Pancreas (tissue), 10 donors: ENCODE measurements at regions not wholly inside any gene's neighbourhood (a gene's known extent, or its start where the extent isn't known, plus 50 kb on each side); places are given as distances from the start of the nearest gene placed in this dataset.

Source experiments
- ATAC-seq, 4 donors: fragments of 200-7000 bp; cut with Tn5 transposase; one replicate each; pipeline versions ENCODE4 v1.8.0 to v1.9.1; 2020; ENCODE audit warnings: mild to moderate bottlenecking in 4 of 4, moderate library complexity in 4 of 4
- DNase-seq, 6 donors: peaks; one replicate each; pipeline ENCODE4 v3.0.0-alpha.2; 2020
- FAIRE-seq: peaks from 2 replicates; lab custom pipeline; 2012; peaks lifted over from hg19 to GRCh38; lab: Jason Lieb, UNC
- H3K27ac ChIP-seq, 4 donors: fragments of 200-600 bp; sonication (generic); 1 replicate in 3 of 4; 2 replicates in 1 of 4; pipeline versions ENCODE4 v1.5.0 to v1.8.0; 2020
- H3K27me3 ChIP-seq, 4 donors: fragments of 200-600 bp; one replicate each; pipeline ENCODE4 v1.8.0; 2021
- H3K36me3 ChIP-seq, 3 donors: fragments of 200-600 bp; sonication (generic) in 1 of 3; one replicate each; pipeline versions ENCODE4 v1.5.0 to v1.8.0; 2020 to 2021
- H3K4me1 ChIP-seq, 3 donors: fragments of 200-600 bp; one replicate each; pipeline ENCODE4 v1.8.0; 2021
- H3K4me3 ChIP-seq, 4 donors: fragments of 200-600 bp; sonication (generic) in 2 of 4; one replicate each; pipeline versions ENCODE4 v1.5.0 to v1.8.0; 2020 to 2021
- H3K9me3 ChIP-seq, 4 donors: fragments of 200-600 bp; one replicate each; pipeline ENCODE4 v1.8.0; 2021
- WGBS, 2 donors: extraction: QIAGEN DNeasy Blood & Tissue Kit; methylation state at CpG; one replicate each; pipeline ENCODE4 v1.1.7; 2013; 5-methylcytosine and 5-hydroxymethylcytosine counted together
- intact Hi-C, 3 donors: fragments of 100-400 bp; cut with DNase I; formaldehyde crosslinking; loops; one replicate each; pipeline versions ENCODE4 v1.11.1 to v1.14.2; 2022
- TF ChIP-seq, protein P1 (sequence below), 4 donors: fragments of 200-600 bp; sonication (generic) in 3 of 4; IDR thresholded peaks; one replicate each; pipeline versions ENCODE4 v1.5.0 to v1.8.0; 2021; ENCODE audit warnings: antibody characterized with exemption in 4 of 4
- donor health status: healthy with polysubstance abuse.
- donor health status: DM: no; HTN: no; CAD: no; lungs with moderate emphysema.
- donor health status: DM: no; HTN: no; CAD: no.
- donor health status: control.
- donor health status: control.
- donor health status: Bipolar disorder and iron deficiency.
- donor health status: DM: yes; HTN: yes; CAD: no.
- donor health status: DM: no; HTN: no; CAD: no.
- donor health status: DM: no; HTN: no; CAD: no.
- donor health status: DM: yes; HTN: yes; CAD: no.

DNA sequence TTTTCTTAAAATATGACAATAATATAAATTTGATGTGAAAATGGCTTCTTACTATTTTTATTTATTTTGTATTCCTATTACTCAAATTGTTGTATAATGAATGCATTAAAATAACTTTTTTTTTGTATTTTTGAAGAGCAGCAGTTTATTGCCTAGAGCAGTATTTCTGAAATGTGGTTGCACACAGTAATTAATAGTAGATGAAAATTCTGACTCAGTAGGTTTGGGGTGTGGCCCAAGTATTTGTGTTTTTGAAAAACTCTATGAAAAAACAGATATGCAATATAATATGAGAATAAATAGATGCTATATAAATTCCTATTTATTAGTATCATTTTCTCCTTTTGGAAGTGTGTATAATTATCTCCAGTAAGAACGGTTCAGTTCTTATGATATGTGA is 2225.3 kb upstream of the C9orf72 start:
- H3K27ac ChIP-seq = no peak overlapping the region
- no peaks in the 10 kb centered on the region for H3K27me3 ChIP-seq
- intact Hi-C loops = no loop called here
- ATAC-seq = no peak
- TF ChIP-seq, protein P1, sequence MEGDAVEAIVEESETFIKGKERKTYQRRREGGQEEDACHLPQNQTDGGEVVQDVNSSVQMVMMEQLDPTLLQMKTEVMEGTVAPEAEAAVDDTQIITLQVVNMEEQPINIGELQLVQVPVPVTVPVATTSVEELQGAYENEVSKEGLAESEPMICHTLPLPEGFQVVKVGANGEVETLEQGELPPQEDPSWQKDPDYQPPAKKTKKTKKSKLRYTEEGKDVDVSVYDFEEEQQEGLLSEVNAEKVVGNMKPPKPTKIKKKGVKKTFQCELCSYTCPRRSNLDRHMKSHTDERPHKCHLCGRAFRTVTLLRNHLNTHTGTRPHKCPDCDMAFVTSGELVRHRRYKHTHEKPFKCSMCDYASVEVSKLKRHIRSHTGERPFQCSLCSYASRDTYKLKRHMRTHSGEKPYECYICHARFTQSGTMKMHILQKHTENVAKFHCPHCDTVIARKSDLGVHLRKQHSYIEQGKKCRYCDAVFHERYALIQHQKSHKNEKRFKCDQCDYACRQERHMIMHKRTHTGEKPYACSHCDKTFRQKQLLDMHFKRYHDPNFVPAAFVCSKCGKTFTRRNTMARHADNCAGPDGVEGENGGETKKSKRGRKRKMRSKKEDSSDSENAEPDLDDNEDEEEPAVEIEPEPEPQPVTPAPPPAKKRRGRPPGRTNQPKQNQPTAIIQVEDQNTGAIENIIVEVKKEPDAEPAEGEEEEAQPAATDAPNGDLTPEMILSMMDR (IDR thresholded peaks at IDR 0.05) = no peak
- no peaks in the 10 kb centered on the region for H3K9me3 ChIP-seq
- DNase-seq = no peak
- no peak for FAIRE-seq
- WGBS, 2 donors = 75 to 86% methylated on average over 1 of the region's 1 CpG
- no peak overlapping the region for H3K4me3 ChIP-seq
- no peaks in the 10 kb centered on the region for H3K4me1 ChIP-seq
- no peaks in the 10 kb centered on the region for H3K36me3 ChIP-seq

DNA sequence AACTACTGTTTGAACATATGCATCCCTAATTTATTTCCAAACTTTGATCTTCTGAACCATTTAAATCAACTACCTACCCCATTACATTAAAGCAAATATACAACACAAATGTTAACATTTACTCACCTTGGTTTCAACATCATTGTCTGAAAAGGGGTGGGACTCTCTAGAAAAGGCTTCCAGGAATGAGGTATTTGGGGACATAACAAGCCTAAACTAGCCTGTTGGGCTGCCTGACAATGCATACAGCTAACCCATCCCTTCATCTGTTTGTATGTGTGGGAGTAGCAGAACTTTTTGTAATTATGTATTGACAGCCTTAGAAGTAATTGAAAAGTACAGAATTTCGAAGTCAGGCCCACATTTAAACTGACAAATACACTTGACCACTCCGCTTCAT is 2225.9 kb upstream of the C9orf72 start:
- no peaks in the 10 kb centered on the region for H3K9me3 ChIP-seq
- intact Hi-C loops = no loop called here
- H3K27ac ChIP-seq = no peak overlapping the region
- no peak overlapping the region for H3K4me3 ChIP-seq
- no peaks in the 10 kb centered on the region for H3K36me3 ChIP-seq
- ATAC-seq = no peak
- no peak for DNase-seq
- TF ChIP-seq, protein P1 (IDR thresholded peaks at IDR 0.05) = no peak
- WGBS, 2 donors = 59 to 67% methylated on average over 2 of the region's 2 CpGs
- FAIRE-seq = no peak
- H3K4me1 ChIP-seq = no peaks in the 10 kb centered on the region
- no peaks in the 10 kb centered on the region for H3K27me3 ChIP-seq

DNA sequence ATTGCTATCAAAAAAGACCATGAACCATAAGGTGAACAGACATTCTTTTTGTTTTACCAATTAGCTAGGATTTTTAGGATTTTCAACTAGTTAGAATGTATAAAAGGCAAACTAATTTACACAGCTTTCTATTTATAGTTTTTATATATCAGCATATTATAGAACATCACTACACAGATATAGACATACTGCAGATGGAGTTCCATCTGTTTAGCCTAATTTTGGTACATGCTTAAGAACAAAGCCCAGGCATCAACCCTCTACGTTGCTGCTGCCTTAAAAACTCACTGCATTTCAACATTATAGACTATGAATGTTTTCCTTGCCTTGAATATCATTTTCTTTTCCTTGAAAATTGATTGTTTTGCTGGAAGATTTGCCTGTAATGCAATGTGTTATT is 2227.5 kb upstream of the C9orf72 start:
- FAIRE-seq (no peak), DNase-seq (no peak), ATAC-seq (no peak)
- intact Hi-C loops = no loop called here
- 29 to 38% methylated on average over 1 of the region's 1 CpG for WGBS, 2 donors
- no peak overlapping the region for H3K27ac ChIP-seq
- H3K36me3 ChIP-seq = no peaks in the 10 kb centered on the region
- TF ChIP-seq, protein P1 (IDR thresholded peaks at IDR 0.05) = no peak
- no peak overlapping the region for H3K4me3 ChIP-seq
- no peaks in the 10 kb centered on the region for H3K27me3 ChIP-seq
- H3K4me1 ChIP-seq = no peaks in the 10 kb centered on the region
- H3K9me3 ChIP-seq = no peaks in the 10 kb centered on the region

DNA sequence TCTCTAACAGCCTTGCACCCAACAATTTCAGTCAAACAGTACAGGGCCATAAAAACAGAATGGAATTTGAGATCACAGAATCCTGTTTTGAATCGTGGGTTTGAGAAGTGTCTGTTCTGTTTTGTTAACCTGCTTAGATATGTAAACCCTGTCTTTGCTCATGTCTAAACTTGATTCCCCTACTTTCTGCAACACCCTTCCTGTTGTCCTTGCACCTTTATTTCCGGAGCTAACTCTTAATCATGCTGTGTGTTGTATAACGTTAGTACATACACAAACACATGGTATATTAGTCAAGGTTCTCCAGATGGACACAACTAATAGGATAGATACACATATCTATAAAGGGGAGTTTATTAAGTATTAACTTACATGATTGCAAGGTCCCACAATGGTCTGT is 2229.2 kb upstream of the C9orf72 start:
- FAIRE-seq = no peak
- TF ChIP-seq, protein P1 (IDR thresholded peaks at IDR 0.05) = no peak
- Histone ChIP-seq H3K4me3 (no peak overlapping the region), H3K27ac (no peak overlapping the region), H3K27me3 (no peaks in the 10 kb centered on the region), H3K4me1 (no peaks in the 10 kb centered on the region), H3K9me3 (no peaks in the 10 kb centered on the region), H3K36me3 (no peaks in the 10 kb centered on the region)
- no peak for ATAC-seq
- DNase-seq = no peak
- WGBS, 2 donors = 37 to 55% methylated on average over 3 of the region's 3 CpGs
- intact Hi-C loops = no loop called here

DNA sequence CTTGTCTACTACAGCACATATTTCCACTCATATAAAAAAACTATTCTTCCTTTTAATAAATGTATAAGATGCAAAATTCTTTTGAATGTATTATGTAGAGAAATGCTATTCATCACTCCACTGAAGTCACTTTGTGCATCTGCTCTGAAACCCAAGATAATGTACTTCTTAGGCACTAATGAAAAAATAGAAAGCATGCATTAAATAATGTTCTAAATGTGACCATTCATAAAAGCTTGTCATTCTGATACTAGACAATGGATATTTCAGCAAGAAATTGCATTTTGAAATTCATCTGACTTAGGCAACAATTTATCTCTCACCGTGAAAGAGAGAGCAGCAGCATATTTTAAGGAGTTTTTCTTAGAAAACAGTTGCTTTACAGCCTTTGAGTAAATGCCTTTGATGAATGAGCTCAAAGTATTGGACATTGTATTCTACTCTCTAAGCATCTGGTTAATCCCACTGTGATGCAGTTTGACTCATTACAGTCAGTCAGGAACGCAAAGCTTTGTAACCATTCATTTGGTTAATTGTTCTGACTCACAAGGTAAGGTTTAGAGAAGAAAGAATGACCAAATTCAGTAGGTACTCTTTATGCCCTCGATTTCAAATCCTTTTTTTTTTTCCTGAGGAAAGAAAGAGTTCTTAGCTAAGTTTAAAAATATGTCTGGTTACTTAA is 2233.8 kb upstream of the C9orf72 start:
- FAIRE-seq = no peak
- Histone ChIP-seq H3K4me1 (no peaks in the 10 kb centered on the region), H3K9me3 (no peaks in the 10 kb centered on the region), H3K27ac (no peak overlapping the region), H3K27me3 (no peaks in the 10 kb centered on the region), H3K4me3 (no peak overlapping the region), H3K36me3 (no peaks in the 10 kb centered on the region)
- TF ChIP-seq, protein P1 (IDR thresholded peaks at IDR 0.05) = no peak
- no peak for DNase-seq
- ATAC-seq = no peak
- intact Hi-C loops = no loop called here
- 31 to 39% methylated on average over 3 of the region's 3 CpGs for WGBS, 2 donors
